Hepatocyte (in vitro differentiated cells): ENCODE measurements at regions not wholly inside any gene's neighbourhood (a gene's known extent, or its start where the extent isn't known, plus 50 kb on each side); places are given as distances from the start of the nearest gene placed in this dataset.

Source experiments
- CTCF ChIP-seq: fragments of 200-600 bp; sonication (generic); IDR thresholded peaks from 2 replicates; pipeline ENCODE4 v1.5.1; 2016; ENCODE audit warnings: antibody characterized with exemption, mild to moderate bottlenecking; ENCODE audit not compliant: poor library complexity
- EZH2 ChIP-seq: fragments of 200-600 bp; sonication (generic); IDR thresholded peaks from 2 replicates; pipeline ENCODE4 v1.6.1; 2016; ENCODE audit warnings: antibody characterized with exemption, mild to moderate bottlenecking, borderline replicate concordance
- EZH2phosphoT487 ChIP-seq: fragments of 200-600 bp; sonication (generic); IDR thresholded peaks from one replicate; pipeline ENCODE4 v1.6.1; 2018; ENCODE audit warnings: antibody characterized with exemption, mild to moderate bottlenecking, low read depth, moderate library complexity; ENCODE audit not compliant: unreplicated experiment, severe bottlenecking

DNA sequence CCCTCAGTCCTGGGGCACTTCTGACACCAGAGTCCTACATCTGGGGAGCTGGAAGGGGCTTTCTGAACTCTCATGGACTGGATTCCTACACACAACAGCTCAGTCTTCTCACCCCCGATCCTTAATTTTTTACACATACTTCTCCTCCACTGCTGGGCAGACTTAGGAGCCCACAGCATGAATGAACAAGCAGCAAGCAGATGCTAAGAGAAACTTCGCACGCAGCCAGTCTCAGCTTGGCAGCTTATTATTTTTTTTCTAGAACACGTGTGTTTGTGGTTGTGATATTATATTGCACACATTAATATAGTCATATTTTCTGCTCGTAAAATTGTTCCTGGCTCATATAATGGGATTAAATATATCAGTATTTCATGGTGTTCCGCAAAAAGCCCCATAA lies 50.9 kb upstream of the LOXL4 start:
- no peak for TF ChIP-seq CTCF
- TF ChIP-seq EZH2, result no peak
- TF ChIP-seq EZH2phosphoT487, result no peak
